HepG2 (cell line): ENCODE measurements at regions not wholly inside any gene's neighbourhood (a gene's known extent, or its start where the extent isn't known, plus 50 kb on each side); places are given as distances from the start of the nearest gene placed in this dataset.

Experiments
- CTCF ChIP-seq: sonication (generic); formaldehyde crosslinking; IDR thresholded peaks from 2 replicates; pipeline ENCODE4 v1.5.0; 2020; ENCODE audit warnings: mild to moderate bottlenecking, missing genetic modification reagents, moderate library complexity
- ETS1 ChIP-seq: sonication (generic); formaldehyde crosslinking; IDR thresholded peaks from 2 replicates; pipeline ENCODE4 v1.4.0; 2020; ENCODE audit warnings: missing genetic modification reagents
- PRDM15 ChIP-seq: sonication (generic); formaldehyde crosslinking; IDR thresholded peaks from 2 replicates; pipeline ENCODE4 v1.4.0; 2020; ENCODE audit warnings: missing genetic modification reagents
- ZBTB20 ChIP-seq: sonication (generic); formaldehyde crosslinking; IDR thresholded peaks from 2 replicates; pipeline ENCODE4 v1.8.1; 2023; ENCODE audit warnings: missing genetic modification reagents, low read depth, mild to moderate bottlenecking, borderline replicate concordance
- ZNF101 ChIP-seq: sonication (generic); formaldehyde crosslinking; IDR thresholded peaks from 2 replicates; pipeline ENCODE4 v1.4.0; 2020; ENCODE audit warnings: mild to moderate bottlenecking, low read depth, missing genetic modification reagents, borderline replicate concordance
- ZNF282 ChIP-seq: fragments of 450-650 bp; IDR thresholded peaks from 2 replicates; pipeline ENCODE4 v1.6.1; 2018; ENCODE audit not compliant: partially characterized antibody

GRCh38 chr7:25371972-25372371 is 143.7 kb upstream of the NPVF start:
- no peak for TF ChIP-seq CTCF (CRISPR knock-in tag)
- no peak for TF ChIP-seq ETS1 (CRISPR knock-in tag)
- TF ChIP-seq PRDM15 (CRISPR knock-in tag), result no peak
- TF ChIP-seq ZNF282, result no peak
- no peak for TF ChIP-seq ZBTB20 (CRISPR knock-in tag)
- TF ChIP-seq ZNF101 (CRISPR knock-in tag), result no peak
